RPMI8226 (cell line): ENCODE measurements at regions not wholly inside any gene's neighbourhood (a gene's known extent, or its start where the extent isn't known, plus 50 kb on each side); places are given as distances from the start of the nearest gene placed in this dataset.
"Not testable (repeated sequence)": the region's sequence is repeated elsewhere in the genome, so short reads cannot be mapped to it uniquely, and the experiment has no call there.

ENCODE experiments used
- DNase-seq: peaks from one replicate; pipeline ENCODE4 v3.0.0-alpha.2; 2015

DNA sequence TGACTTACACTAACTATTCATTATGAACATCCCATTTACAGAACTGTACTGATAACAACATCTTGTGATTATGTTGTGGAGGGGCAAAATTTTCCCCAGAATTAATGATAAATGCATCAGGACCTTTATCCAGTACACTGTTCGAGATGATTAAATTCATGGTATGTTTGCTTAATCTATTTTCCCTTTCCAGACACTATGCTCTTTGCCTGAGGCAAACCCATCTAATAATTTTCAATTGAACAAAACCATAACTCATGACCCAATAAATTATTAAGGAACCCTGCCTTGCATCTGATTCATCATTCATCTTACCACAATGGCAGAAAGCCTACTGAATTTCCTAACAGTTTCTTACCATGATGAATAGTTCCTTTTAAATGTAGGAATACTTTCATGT is 385.0 kb downstream of the DSEL start:
- no peak for DNase-seq

DNA sequence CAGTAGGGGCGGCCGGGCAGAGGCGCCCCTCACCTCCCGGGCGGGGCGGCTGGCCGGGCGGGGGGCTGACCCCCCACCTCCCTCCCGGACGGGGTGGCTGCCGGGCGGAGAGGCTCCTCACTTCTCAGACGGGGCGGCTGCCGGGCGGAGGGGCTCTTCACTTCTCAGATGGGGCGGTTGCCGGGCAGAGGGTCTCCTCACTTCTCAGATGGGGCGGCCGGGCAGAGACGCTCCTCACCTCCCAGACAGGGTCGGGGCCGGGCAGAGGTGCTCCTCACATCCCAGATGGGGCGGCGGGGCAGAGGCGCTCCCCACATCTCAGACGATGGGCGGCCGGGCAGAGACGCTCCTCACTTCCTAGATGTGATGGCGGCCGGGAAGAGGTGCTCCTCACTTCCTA is 389.8 kb downstream of the DSEL start:
- DNase-seq, result not testable (repeated sequence)

DNA sequence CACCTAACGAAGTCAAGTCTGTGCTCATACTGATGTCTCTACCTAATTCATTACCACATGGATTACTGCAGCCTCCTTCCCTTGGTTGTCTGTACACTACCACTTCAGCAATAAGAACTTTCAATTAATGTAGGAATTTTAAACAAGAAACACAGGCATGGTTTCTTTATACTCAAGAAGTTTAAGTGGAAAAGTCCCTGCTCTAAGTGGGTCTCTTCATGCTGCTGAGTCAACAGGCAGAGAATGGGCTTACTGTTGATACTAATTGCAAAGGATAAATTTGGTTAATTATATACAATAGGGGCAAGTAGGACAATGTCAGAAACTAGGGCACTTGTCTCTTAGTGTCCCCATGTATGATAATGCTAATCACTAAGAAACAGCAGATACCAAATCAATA is 392.6 kb downstream of the DSEL start:
- DNase-seq, result no peak

DNA sequence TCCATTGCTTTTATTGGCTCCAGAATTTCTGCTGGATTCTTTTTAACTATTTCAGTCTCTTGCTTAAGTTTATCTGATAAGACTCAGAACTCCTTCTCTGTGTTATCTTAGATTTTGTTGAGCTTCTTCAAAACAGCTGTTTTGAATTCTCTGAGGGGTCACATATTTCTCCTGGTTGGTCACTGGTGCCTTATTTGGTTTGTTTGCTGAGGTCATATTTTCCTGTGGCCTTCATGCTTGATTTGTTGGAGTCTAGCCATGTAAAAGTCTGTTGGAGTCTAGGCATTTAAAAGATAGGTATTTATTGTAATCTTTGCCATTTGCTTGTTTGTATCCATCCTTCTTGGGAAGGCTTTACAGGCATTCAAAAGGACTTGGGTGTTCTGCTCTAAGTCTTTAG is 398.7 kb downstream of the DSEL start:
- no peak for DNase-seq

DNA sequence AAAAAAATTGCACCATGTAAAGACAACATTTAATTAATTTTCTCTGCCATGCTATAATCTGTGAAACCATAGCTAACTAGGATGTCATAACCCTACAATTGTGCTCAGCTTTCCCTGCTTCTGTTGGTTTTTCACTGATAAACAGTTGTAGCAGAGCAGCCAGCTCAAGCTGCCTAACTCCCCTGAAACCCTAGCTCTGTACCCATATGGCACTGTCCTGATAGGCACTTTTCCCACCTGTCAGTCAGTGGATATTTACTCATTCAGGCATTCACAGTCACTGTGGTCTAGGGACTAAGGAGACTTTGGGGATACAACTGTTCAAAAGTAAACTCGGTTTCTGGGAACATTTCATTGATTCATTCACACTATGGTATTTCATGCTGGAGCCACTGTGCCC is 407.0 kb downstream of the DSEL start:
- DNase-seq, result no peak

DNA sequence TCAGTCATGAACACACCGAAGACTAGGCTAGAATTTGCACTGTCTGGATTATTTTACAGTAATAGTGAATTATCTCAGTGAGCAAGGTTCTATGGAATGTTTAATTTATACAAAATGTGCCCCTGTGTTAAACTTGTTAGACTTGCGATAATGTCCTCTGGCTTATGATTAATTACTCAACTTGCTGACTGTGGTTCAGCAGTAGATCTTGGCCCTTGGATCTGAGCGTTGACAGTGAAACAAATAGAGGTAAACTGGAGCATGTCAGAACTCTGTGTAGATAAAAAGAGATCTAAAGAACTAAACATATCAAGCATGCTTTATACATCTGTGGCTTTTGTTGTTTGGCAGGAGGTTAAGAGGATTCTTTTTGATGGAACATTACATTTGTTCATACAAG is 407.6 kb downstream of the DSEL start:
- no peak for DNase-seq

DNA sequence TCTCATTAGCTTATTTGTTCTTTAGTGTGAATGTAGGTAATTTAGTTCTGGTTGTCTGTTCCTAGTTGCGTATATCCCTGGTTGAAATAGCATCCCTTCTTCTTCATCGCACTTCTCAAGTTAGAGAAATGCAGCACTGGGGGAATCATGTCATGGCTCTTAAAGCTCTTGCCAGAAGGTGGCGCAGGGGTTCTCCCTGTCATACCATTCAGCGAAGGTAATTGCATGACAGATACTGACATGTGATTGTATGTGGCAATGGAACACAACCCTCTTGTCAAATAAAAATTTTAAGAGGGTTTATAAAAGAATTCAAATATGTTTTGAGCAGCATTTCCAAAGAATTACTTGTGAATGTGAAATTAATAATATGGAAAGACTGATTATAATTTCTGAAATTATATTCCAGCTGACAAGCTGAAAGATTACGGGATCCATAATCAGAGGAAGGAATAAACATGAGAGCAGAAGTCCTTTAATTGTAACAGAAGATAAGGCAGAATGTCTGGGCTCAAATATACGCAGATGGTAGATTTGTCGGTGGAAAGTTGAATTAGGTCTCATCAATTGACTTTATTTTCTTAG is 411.7 kb downstream of the DSEL start:
- DNase-seq, result peak; percentile 63

DNA sequence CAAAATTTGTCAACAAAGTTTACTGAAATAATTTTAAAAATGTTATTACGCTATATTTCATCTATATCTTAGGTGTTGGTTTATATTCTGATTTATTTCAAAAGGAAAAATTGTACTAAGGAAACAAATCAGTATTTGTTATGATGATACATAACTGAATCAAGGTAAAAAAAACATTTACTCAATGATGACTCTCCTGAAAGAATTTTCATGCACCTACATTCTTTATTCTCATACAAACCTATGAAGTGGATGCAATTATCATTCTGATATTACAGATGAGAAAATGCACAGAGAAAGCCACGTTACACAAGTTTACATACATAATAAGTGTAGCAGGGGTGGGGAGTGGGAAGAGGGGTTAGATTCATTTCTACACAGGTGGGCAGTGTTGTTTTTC is 422.4 kb downstream of the DSEL start:
- no peak for DNase-seq

DNA sequence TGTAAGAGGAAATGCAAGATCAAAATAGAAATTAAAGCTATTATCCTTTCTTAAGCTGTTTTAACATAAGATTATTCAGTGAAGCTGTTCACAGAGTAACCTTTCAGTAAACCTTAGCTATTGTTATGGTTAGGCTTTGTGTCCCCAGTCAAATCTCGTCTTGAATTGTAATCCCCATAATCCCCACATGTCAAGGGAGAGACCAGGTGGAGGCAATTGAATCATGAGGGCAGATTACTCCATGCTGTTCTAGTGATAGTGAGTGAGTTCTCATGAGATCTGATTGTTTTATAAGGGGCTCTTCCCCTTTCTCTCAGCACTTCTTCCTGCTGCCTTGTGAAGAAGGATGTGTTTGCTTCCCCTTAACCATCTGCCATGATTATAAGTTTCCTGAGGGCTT is 424.4 kb downstream of the DSEL start:
- no peak for DNase-seq

DNA sequence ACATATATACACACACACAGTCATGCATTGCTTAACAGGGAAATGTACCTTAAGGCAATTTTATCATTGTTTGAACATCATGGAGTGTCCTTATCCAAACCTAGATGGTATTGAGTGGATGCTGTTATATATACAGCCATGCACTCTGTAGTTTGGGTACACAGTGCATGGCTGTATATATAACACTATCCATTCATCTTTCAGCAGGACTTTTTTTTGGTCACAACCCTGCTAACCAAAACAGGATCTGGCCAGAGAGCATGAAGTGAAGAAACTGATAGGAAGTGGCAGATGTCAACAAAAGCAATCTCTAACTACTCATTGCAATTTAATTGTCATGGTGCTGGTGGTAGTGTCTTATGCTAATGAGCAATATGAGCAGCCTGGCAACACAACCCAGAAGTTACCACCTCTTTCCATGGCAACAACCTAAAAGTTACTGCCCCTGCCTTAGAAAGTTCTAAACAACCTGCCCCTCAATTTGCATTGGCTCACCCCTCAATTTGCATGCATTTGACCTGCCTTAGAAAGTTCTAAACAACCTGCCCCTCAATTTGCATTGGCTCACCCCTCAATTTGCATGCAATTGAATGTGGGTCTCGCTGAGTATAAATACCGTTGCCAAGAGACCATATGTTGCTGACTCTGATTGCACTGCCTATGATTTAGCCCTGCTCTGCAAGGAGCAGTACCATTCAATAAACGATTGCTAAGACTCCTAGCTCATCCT is 434.9 kb downstream of the DSEL start:
- no peak for DNase-seq

DNA sequence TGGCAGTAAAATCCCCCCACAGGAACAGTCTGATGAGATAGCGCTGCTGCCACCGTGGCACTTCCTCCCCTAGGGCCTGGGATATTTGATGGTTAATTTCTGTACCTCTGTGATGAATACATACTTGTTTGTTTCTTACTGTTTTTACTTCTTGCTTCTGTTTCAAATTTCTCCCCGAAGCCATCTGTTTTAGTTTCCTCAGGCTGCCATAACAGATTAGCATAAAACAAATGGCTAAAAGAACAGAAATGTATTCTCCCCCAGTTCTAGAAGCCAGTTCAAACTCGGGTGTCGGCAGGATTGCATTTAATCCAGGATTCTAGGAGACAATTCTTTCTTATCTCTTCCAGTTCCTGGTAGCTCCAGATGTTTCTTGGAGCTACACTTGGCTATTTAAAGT is 435.9 kb downstream of the DSEL start:
- DNase-seq, result no peak

DNA sequence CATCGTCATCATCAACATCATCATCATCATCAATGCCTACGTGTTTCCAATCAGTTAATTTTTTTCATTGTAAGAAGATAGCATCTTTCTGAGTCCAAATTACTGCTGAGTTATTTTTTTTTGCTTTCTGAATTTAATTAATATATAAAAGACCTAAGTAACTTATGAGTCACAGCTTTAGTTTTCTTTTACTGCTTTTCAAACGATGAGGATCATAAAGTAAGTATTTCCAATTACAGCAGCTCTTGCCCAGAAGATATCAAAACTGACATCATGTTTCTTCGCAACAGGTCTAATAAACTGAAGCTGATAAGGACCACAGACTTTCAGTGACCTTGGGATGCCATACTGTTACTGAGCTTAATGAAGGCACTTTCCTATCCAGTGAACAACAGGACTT is 442.2 kb downstream of the DSEL start:
- DNase-seq, result no peak

DNA sequence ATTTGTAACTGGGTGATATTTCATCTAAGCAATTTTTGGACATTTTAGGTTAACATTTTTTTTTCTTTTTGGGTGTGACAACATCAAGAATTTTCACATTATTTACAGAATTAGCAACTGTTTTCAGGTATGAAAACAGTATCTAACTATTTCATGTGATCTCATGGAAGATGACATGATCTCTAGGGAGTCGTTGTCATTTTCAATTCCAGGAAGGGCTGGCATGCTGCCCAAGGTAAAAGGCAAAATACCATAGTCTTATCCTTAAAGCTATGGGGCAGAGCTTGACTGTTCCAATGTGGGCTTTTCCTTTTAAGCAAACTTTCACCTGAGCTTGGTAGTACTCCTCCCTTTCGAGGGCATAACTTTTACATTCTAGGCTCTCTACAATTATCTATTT is 443.7 kb downstream of the DSEL start:
- DNase-seq, result no peak

DNA sequence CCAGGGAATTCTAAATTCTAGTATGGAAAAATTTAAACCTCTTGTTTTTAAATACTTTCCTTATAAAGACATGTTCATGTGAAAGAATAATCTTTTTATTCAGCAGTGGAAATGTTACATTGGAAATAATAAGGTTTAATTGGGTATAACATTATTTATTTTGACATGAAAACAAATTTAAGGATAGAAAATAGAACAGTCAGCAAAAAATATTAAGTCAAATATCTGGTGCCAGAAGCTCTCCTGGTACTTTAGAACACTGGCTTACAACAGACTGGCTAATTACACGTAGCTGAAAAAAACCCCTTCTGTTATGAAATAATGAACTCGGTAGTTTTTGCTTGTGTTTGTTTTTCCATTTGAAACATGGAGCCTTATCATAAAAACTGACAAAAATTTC is 447.9 kb downstream of the DSEL start:
- DNase-seq, result no peak

DNA sequence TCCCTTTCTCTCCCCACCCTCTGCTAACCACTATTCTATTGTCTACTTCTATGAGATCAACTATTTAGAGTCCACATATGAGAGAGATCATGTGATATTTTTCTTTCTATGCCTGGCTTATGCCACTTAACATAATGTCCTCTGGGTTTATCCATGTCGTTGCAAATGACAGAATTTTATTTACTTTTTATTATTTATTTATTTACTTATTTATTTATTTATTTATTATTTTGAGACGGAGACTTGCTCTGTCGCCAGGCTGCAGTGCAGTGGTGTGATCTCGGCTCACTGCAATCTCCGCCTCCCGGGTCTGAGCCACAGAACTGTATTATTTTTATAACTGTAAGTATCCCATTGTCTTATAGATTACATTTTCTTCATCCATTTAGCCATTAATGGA is 443.4 kb upstream of the CDH19 start:
- DNase-seq, result no peak

DNA sequence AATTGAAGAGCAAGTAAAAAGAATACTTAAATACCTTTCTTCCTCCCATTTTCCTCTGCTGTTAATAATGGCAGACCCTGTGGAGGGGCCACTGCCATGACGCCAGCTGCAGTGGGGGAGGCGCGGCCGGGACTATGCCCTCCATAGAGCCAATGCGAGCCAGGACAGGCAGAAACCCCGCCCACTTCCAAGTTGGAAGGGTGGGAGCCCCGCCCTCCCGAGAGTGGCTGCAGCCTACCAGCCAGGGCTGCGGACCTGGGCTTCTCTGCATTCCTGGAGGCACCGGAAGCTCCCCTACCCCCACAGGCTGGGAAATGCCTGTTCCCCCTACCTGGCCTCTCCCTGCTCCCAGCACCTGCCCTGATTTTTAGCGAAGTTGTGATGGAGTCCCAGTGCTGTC is 439.4 kb upstream of the CDH19 start:
- DNase-seq, result no peak

DNA sequence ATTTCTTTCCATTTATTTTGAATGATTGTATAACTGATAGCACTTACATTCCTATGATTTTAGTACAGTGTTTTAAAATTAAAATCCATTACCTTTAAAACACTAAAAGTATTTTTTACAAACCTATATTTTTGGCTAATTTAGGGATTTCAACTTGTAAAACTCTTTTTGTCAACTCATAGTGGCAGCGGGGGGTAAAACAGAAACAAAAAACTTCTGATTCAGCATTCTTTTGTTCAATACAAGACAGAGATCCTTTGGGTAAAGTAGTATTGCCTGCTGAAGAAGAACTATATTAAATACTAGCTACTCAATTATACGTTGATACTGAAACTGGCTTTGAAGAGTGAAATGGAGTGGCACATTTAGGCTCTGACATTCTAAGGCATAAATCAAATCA is 437.4 kb upstream of the CDH19 start:
- DNase-seq, result no peak

DNA sequence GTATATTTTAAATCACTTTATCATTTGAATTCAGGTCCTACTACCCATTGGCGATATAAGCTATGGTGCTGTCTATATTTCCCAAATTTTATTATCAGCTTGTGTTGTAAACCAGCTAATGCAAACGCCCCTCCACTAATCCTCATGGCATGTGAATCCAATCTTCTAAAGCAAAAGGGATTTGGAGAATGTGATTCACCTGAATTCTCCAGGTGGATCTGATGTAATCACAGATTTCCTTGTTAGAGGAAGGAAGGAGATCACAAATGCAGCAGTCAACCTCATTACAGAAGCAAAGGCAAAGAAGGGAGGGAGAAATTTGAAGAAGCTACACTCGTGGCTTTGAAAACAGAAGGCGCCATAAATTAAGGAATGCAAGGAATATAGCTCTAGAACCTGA is 431.1 kb upstream of the CDH19 start:
- DNase-seq, result no peak

DNA sequence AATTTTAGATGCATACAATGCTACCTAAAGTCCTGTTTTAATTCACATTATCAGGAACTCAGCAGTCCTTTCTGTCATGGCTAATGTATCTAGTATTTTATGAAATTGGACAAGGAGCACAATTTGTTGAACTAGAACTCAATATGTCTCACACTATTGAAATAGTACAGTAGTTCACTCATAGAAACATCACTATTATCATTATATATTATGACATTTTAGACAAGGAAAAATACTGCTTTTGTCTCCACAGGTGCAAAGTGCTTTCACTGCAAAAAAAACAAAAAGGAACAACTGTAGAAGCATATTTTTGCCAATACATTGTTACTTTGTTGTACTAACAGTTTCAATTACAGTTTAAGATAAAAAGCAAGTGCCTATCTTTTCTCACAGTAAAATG is 419.2 kb upstream of the CDH19 start:
- DNase-seq, result no peak

DNA sequence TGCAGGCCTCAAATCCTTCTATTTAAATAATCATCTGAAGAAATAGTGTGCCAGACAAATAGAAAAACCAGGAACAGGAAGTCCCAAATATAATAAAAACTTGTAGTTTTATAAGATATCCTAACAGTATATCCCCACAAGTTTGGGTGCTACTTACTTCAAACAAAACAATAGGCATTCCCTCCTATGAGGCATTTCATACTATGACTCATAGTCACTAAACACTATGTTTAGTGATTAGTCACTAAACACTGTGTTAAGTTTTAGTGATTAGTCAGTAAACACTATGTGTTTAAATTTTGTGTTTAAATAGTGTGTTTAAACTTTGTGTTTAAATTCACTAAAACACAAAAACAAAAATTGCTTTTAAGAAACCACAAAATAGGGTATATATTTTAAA is 407.0 kb upstream of the CDH19 start:
- DNase-seq, result no peak

DNA sequence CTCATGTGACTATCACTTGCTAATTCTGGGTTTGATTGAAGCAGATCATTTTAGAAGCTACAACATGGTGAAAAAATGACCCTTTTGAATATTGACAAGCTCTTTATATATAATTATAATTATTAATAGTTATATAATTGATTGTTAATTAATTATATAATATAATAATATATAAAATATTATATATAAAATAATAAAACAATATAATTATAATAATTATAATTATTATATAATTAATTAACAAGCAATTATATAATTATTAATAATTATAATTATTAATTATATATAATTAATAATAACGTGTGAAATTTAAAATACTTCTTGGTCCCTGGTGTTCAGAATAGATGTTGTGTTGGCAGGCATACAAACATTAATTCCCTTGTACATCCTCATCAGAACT is 404.1 kb upstream of the CDH19 start:
- DNase-seq, result no peak

DNA sequence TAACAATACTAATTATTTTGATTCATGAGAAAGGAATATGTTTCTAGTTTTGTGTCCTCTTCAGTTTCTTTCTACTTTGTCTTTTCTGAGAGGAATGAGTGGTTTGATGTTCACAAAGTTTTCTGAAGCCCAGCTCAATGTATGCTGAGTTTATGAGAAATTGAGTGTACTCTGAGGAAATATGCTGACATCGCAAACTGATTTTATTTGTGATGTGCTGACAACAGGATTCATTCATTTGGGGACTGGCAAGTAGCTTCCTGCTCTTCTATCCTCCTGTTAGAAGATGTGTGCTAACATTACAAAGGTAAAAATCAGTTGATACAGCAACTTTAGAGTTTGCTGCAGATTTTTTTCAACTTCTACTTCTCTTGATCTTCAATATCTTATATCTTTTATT is 403.2 kb upstream of the CDH19 start:
- DNase-seq, result peak; percentile 60

DNA sequence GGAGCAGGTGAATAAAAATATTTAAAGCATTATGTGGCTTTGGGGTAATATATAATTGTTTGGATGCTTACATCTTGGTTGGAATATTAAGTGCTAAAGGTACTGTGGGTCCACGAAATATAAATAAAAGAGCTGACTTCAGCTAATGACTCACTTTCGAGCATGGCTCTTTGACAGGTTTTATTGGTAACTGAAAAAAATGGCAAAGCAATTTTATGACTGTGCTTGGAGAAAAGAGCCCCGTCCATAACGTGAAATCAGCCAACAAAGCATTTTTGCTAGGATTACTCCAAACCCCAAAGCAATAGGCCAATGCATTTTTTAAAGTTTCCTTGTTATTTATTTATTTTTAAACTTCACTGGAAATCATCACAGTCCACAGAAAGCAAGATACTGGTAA is 397.2 kb upstream of the CDH19 start:
- peak; percentile 31 for DNase-seq

DNA sequence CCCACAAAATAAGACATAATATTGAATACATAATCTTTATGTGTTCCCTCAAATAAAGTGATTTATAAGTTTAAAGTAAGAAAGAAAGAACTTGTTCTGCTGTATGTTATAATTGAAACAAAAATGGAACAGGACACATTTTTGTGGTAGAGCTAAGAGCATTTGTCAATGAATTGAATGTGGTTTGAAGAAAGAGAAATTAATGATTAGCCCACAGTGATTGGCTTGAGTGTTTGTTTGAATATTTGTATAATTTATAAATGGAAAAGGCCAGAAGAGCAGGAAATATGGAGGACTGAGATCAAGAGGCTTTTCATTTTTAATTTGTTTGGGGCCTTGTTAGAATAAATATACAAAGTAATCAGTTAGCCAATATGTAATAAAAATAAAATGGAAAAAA is 395.1 kb upstream of the CDH19 start:
- DNase-seq, result no peak

DNA sequence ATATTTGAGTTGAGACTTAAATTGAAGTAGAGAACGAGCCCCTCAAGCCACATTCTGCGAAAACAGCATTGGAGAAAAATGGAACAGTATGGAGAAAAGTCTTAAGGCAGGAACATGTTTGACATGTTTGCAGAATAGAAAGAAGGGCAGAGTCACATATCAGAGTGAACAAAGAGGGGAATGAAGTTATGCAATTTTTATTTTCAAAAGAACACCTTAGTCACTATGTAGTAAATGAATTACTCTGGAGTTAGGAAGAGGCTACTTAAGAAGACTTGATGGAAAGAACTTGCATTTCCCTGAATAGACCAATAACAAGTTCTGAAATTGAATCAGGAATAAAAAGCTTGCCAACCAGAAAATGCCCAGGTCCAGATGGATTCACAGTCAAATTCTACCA is 391.4 kb upstream of the CDH19 start:
- DNase-seq, result no peak
